GM19467 (cell line): ENCODE measurements at regions not wholly inside any gene's neighbourhood (a gene's known extent, or its start where the extent isn't known, plus 50 kb on each side); places are given as distances from the start of the nearest gene placed in this dataset.
A peak's percentile ranks its signal among the peaks of the same experiment; 100 is the strongest.

ENCODE experiments used
- ATAC-seq: cut with Tn5 transposase; IDR thresholded peaks from one replicate; pipeline ENCODE4 v1.9.1; 2021; ENCODE audit warnings: mild to moderate bottlenecking, moderate library complexity; ENCODE audit not compliant: unreplicated experiment

- ATAC-seq: peak; percentile 97
Measured at GRCh38 chr16:80144191-80144590, 396.6 kb upstream of the DYNLRB2 start.

DNA sequence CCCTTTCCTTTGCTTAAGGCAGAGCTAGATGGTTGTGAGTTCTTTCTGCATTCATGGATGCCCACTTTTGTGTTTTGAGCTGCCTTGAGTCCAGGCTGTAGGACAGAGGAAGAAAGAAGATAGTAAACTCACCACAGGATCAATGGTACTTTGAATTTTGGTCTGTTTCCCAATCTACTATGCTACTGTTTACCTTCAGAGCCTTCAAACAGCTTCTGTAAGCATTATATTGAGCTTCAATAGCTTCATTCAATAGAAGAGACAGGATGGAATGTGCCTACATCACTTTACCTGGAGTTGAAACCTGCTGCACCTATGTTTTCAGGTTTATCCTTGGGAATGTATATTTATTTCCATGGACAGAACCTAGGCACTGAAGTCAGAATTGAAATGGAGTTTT, 397.9 kb upstream of the DYNLRB2 start:
- ATAC-seq: no peak

DNA sequence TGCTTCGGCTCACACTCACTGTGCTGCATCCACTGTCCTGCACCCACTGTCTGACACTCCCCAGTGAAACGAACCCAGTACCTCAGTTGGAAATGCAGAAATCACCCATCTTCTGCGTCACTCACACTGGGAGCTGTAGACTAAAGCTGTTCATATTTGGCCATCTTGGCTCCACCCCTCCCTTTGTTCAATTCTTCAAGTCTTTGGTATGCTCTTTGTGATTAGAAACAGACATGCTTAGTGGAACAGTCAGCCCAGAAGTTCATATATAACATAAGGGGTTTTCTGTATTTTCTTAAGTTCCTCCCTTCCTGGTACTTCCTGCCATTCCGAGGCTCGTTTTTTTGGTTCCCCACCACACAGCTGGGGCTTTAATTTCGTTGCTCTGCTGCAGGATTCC, 398.5 kb upstream of the DYNLRB2 start:
- no peak for ATAC-seq

DNA sequence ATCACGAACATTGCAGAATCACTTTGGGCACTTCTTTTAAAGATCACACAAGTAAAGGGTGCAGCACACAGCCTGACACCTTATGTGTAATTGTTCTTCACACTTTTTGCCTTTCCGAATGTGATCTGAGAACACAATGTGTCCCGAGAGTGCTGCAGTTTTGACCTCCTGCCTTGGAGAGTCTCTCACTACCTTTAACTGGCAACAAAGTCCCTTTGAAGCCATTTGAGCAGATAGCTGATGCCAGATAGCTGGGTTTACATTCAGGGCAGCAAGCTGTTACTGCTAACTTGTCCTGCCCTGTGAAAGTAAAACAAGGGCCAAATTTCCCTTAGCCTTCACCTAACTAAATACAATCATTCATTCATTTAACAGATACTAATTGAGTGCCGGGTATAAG, 411.0 kb upstream of the DYNLRB2 start:
- ATAC-seq: no peak

GRCh38 chr16:80125677-80126076, 415.1 kb upstream of the DYNLRB2 start:
- no peak for ATAC-seq

DNA sequence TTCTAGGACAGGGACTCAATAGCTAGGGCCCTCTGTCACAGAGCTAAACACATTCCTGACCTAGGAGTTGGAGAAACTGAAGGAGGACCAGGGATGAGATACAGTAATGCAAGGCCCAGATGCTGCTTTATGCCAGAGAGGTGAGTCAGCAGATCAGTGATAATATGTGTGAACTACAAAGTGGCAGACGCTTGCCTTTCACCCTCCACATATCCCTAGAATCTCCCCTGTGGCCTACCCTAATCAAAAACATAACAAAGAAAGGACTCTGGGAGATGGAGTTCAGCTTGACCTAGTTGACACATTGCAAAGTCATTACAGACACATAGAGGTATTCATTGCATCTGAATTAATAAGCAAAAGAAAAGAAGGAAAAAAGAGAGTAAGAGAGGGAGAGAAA, 417.6 kb upstream of the DYNLRB2 start:
- no peak for ATAC-seq

GRCh38 chr16:80122115-80122514, 418.7 kb upstream of the DYNLRB2 start:
- ATAC-seq: no peak

DNA sequence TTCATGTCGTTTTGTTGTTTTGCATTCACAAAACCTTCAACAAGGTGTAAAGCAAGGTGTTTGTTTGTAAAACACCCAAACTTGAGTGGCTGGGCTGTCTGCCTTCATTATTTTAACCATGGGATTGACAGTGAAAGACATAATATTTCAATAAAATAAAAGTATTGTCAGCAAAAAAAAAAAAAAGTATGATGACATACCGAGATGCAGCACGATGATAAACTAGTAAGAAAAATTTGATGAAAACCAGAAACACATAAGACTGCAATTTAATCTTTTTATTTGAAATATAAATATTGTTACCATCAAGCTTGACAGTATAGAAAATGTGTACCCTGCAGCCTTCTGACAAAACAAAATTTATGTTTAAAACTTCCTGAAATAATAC, 419.3 kb upstream of the DYNLRB2 start:
- no peak for ATAC-seq

DNA sequence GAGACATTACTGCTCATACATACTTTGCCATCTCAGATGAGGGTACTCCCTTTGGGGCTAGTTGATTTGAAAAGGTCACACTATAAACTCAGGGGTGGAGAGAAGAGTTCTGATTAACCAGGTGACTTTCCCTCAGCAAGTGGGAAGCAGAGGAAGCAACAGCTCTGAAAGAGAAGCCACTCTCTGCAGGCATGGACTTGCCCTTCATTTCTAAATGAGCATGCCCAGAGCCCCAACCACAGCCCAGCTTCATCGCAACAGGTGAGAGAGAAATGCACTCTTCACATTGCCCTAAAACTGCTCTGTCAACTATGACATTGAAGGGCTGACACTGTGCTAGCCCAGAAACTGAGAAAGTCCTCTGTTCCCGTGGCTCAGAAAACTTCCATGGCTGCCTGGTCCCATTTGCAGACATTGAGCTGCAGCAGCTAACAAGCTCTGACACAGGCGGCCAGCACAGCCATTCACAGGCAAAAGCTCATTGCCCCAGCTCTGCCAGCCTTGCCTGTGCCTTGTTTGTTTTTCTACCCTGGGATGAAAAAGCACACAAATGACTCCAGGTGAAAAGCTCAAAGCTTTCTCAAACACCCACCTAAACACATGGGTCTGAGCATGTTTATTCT, 419.8 kb upstream of the DYNLRB2 start:
- no peak for ATAC-seq

GRCh38 chr16:80117556-80118130, 423.1 kb upstream of the DYNLRB2 start:
- no peak for ATAC-seq

GRCh38 chr16:80116711-80117110, 424.1 kb upstream of the DYNLRB2 start:
- no peak for ATAC-seq

- ATAC-seq: peak; percentile 52
Measured at GRCh38 chr16:80114699-80115098, 426.1 kb upstream of the DYNLRB2 start.

DNA sequence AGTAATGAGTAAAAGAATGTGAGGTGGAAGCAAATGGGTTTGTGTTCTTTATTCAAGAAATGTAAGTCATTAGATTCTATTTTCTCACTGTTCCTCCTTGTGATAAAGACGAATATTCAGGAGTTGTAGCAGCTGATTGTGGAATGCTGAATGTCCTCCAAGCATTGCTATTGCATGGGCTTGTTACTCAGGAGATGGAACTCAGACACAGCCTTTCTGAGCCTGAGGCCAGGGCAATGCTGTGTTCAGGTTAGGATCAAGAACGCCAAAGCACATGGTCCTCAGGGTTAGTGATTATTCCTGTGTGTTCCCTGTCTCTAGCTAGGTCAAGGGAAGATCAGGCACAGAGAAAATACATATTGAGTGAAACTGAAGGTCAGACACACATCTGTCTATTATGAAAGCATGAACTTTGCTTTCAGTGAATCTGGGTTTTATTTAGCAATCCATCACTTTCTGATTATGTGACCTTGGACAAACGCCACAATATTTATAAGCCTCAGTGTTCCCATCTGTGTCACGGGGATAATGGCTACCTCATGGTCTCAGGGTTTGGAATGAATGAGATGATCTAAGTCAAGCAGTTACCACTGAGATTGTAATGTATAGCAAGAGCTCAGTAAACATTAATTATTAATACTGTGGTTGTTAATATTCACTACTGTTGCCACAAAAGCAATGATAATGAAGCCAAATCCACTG, 426.8 kb upstream of the DYNLRB2 start:
- ATAC-seq: no peak

- ATAC-seq: no peak
Measured at GRCh38 chr16:80109581-80109980, 431.2 kb upstream of the DYNLRB2 start.

DNA sequence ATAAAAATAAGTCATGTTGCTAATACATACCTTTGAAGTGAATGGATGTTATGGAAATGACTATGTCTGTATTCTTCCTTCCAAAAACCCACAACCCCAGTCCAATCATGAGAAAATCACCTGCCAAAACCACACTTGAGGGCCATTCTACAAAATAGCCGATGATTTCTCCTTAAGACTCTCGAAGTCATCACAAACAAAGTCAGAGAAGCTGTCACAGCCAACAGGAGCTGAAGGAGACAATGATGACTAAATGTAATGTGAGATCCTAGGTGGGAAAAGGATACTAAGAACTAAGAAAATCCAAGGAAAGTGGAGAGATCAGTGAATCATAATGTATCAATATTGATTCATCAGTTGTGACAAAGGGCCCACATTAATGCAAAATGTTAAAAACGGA, 432.9 kb upstream of the DYNLRB2 start:
- no peak for ATAC-seq

GRCh38 chr16:80105751-80106150, 435.0 kb upstream of the DYNLRB2 start:
- ATAC-seq: no peak

- ATAC-seq: no peak
Measured at GRCh38 chr16:80105160-80105559, 435.6 kb upstream of the DYNLRB2 start.

DNA sequence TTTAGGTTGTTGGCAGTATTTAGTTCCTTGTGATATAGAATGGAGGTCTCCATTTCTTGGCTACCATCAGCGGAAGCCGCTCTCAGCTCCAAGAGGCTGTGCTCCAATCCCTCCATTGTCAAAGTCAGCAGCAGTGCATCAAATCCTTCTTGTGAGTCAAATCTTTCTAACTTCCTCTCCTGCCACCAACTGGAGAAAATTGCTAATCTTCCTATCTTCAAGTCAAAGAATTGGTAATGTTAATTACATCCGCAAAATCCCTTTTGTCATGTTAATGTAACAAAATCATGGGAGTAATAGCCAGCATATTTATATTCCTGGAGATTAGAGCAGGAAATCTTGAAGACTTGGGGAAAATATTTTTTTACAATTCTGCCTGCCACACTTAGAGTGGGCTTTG, 436.4 kb upstream of the DYNLRB2 start:
- no peak for ATAC-seq

- ATAC-seq: no peak
Measured at GRCh38 chr16:80103463-80103862, 437.3 kb upstream of the DYNLRB2 start.

DNA sequence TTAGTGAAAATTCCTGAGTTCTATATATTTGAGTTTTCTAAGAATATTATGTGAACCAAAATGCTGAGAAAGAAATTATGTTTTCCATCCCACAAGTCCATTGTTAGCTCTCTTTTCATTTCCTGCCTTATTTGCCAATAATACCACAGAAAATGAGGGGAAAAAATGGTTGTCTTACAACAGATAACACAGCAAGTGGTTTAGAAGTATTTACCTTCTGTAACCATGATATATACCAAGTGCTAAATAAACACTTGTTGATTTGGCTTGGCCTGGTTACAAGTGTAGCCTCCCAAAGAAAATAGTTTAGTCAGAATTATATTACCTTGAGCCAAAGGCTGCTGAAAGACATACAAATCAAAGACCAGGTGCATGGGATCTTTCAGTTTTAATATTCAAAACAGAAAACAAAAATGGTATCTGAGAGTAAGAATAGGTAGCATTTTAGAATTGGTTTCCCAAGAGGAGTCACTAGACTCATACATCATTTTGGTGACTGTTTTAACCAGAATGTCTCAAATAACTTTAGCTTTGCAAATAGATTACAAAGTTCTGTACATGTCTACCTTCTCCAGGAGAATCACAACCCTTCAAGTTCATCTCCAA, 439.8 kb upstream of the DYNLRB2 start:
- ATAC-seq: no peak

GRCh38 chr16:80100186-80100585, 440.6 kb upstream of the DYNLRB2 start:
- ATAC-seq: no peak

GRCh38 chr16:80097098-80097497, 443.7 kb upstream of the DYNLRB2 start:
- no peak for ATAC-seq
